Astrocyte of the cerebellum (primary cell): ENCODE measurements at regions not wholly inside any gene's neighbourhood (a gene's known extent, or its start where the extent isn't known, plus 50 kb on each side); places are given as distances from the start of the nearest gene placed in this dataset.

Experiments used
- DNase-seq: peaks from one replicate; pipeline ENCODE4 v3.0.0-alpha.2; 2011; ENCODE audit warnings: low read depth
- H3K4me3 ChIP-seq: 2 replicates; pipeline ENCODE4 v1.5.1; 2011; ENCODE audit warnings: mild to moderate bottlenecking, low read depth, low read length, moderate library complexity
- in situ Hi-C: cut with HindIII; loops from 2 replicates; pipeline ENCODE4 v1.10.0; 2017; ENCODE audit warnings: low sequenced_read_pairs
- TF ChIP-seq, protein P1 (sequence below): IDR thresholded peaks from 2 replicates; pipeline ENCODE4 v1.5.1; 2012; ENCODE audit warnings: low read length, low read depth, moderate library complexity, mild to moderate bottlenecking; ENCODE audit errors: missing control alignments

DNA sequence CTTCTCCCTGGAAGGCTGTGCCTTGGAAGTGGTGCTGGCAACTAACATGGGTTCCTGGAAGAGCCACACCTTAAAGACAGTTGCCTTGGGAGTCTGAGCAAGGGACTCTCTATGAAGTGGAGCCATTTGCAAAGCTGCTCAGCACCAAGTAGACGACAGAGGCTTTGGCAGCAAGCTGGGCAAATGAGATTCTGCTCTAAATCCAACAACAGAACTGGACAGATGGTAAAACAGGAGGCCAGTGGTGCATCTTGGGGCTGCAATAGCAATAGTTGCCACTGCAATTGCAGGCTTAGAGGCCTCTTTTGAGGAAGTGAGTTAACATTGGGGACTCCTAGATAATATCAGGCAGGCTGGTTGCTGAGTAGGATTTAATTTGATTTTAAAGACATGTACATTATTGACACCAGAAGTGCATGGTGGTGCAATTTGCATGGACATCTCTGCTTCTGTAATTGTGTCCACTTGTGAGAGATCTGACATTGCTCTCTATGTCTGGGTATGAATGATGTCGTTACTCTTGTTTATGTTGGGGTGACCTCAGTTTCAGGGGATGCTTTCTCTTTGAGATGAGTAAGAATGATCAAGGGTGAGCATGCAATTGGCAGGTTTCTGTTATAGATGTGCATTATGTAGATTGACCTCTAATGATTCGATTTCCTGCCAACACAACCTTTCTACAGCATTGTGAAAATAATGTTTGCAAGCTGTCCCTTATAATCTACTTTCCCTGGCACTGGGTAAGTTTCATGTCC lies 568.3 kb upstream of the MEX3C start:
- H3K4me3 ChIP-seq = no peak overlapping the region
- DNase-seq = no peak
- TF ChIP-seq, protein P1, sequence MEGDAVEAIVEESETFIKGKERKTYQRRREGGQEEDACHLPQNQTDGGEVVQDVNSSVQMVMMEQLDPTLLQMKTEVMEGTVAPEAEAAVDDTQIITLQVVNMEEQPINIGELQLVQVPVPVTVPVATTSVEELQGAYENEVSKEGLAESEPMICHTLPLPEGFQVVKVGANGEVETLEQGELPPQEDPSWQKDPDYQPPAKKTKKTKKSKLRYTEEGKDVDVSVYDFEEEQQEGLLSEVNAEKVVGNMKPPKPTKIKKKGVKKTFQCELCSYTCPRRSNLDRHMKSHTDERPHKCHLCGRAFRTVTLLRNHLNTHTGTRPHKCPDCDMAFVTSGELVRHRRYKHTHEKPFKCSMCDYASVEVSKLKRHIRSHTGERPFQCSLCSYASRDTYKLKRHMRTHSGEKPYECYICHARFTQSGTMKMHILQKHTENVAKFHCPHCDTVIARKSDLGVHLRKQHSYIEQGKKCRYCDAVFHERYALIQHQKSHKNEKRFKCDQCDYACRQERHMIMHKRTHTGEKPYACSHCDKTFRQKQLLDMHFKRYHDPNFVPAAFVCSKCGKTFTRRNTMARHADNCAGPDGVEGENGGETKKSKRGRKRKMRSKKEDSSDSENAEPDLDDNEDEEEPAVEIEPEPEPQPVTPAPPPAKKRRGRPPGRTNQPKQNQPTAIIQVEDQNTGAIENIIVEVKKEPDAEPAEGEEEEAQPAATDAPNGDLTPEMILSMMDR = no peak
- in situ Hi-C loops = no loop called here

DNA sequence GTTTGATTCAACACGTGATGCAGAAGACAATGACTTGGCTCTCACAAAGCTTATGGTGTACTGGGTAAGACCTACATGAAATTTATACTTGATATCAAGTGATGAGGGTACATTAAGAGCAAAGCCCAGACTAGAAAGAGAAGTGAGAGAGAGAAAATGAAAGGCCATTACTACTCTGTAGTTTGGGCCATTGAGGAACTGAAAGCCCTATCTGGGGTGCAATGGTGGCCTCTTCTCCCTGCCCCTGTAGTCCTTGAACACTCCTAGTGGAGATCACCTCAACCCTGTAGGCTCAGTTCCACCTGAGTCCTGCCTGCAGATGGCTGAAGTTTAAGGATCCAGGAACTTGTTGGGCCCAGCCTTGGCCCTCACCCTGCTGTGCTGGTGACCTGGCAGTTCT lies 569.8 kb upstream of the MEX3C start:
- no peak for DNase-seq
- no peak overlapping the region for H3K4me3 ChIP-seq
- TF ChIP-seq, protein P1 = no peak
- in situ Hi-C loops = no loop called here

DNA sequence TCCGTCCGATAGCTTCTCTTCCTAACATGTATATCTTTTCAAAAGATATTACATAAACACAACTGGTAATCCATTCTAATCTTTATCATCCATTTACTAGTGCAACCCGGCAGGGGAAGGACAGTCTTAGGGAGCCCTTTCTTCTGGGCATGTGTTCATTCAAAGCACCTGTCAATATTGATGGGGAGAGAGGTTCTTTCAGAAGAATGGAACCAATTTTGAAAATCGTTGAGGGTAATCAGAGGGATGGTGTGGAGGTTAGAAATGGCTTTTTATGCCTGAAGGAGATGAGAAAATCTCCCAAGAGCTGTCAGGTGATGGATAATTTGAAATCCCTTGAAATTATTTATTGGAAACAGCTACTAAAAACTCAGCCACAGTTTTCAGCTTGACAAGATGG lies 561.9 kb upstream of the DCC start:
- DNase-seq = no peak
- in situ Hi-C loops = no loop called here
- no peak overlapping the region for H3K4me3 ChIP-seq
- TF ChIP-seq, protein P1 = no peak

DNA sequence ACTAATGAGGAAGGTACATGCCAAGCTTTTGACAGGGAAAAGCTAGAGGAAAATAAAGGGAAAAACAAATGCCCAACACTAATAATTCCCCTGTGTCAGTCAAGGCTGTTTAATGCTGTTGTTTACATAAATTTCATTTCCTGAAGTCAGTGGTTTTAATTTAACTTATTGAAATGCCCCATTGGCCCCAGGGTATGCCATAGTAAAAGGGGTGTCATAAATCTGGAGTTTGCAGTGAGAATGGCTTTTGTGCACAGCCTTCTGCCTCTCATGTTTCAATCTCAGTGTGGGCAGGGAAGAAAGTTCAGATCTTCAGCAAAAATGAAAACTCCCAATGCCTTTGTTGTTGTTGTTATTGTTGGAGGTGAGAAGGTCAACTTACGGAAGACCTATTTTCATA lies 550.1 kb upstream of the DCC start:
- H3K4me3 ChIP-seq = no peak overlapping the region
- no peak for DNase-seq
- in situ Hi-C loops = no loop called here
- TF ChIP-seq, protein P1 = no peak

DNA sequence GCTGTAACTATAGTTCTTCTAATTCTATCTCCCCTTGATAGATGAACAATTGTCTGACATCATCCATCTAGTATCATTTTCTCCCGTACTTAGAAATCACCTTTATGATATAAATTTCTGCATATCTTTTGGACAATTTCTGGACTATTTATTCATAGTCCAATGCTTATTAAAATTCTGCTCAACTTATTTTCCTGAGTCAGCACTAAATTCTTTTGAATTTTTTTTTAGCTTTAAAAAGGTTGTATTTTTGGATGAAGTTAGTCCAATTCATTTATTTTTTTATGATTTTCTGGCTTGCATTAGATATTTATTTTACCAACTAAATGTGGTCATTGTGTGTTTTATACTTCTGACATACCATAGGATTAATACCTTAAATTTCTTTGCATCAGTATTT lies 538.5 kb upstream of the DCC start:
- no peak for DNase-seq
- H3K4me3 ChIP-seq = no peak overlapping the region
- TF ChIP-seq, protein P1 = no peak
- in situ Hi-C loops = no loop called here

DNA sequence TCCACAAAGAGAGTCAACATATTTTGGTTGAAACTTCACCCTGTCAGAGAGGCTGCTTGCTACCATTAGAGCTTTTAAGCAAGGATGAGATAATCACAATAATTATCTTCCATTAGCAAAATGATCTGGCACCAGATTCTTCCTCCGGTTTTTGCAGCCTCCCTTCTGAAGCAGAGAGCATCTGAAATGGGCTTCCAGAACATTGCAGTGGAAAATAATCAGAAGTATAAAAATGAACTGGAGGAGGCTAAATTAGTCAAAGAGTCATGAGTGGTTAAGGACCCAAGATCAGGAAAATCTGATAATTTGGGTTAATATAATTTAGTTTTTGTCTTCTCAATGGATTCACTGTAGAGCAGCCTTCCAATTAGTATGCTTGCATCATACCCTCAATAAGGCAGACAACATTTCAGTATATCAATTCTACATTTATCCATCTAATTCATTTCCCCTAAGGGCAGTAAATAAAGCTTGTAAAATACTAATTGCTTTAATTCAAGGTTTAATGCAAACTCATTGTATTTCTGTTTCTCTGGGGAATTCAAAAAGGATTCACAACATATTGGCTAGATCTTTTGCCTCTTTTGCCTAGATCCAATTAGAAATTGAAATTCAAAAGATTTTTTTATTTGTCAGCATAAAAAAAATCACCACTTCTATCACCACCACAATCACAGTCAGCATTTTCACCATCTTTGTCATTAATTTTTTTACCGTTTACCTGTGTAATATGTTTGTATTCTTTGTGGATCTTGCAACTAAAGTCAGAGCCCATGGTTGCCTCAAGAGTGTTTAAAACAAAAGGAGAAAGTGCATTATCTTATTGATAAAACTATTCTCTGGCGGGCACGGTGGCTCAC lies 537.2 kb upstream of the DCC start:
- H3K4me3 ChIP-seq = no peak overlapping the region
- DNase-seq = no peak
- TF ChIP-seq, protein P1 = no peak
- in situ Hi-C loops = no loop called here
